ENCODE measurements at regions not wholly inside any gene's neighbourhood (a gene's known extent, or its start where the extent isn't known, plus 50 kb on each side); places are given as distances from the start of the nearest gene placed in this dataset.

- no peak for DNase-seq (ENCODE audit: low spot score)
These were observed 321.9 kb downstream of the ZSWIM6 start for GRCh38 chr5:61653807-61654580.

GRCh38 chr5:61654876-61655275 is 322.8 kb downstream of the ZSWIM6 start:
- DNase-seq (ENCODE audit: low spot score): no peak

GRCh38 chr5:61657010-61657409 is 325.0 kb downstream of the ZSWIM6 start:
- no peak for DNase-seq (ENCODE audit: low spot score)

- no peak for DNase-seq (ENCODE audit: low spot score)
These were observed 325.6 kb downstream of the ZSWIM6 start for GRCh38 chr5:61657686-61658085.

DNA sequence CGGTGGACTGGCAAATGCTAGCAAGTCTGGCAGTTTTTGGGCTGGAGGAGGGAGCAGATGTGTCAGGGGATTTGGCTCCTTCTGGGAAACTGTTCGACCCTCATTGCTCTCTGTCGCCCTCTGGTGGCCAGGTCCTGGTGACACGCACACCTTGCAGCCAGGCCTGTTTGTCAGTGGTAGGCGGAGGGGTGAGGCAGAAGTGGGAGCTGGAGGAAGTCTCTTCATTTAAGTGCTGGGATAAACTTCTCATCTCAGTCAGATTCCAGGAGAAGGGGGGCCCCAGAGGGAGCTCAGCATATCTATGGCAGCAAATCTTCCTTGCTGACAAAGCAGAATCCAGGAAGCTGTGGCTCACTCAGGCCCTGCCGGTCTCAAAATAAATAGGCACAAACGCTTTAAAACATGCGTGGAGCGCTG is 326.5 kb downstream of the ZSWIM6 start:
- DNase-seq (ENCODE audit: low spot score): peak; percentile 66

DNA sequence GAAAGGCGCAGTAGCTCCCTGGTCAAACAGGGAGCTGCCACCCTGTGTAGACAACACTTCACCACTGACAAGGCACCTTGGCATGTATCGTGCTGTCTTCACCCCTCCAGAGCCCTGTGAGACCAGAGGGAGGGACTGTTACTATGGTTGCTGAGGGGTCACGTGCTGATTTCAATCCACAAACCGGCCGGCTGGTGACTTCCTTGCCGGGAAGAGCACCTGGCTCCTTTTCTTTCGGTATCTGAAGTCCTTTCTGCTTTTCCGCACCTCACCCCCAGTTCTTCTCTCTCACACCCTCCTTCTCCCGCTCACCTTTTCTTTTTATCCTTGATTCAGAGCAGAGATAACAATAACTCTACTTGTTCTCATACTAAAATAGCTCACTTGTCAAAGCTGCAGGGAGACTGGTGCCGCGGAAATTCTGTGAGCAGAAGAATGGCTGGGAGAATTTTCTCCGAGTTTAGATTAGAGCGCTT is 327.2 kb downstream of the ZSWIM6 start:
- DNase-seq (ENCODE audit: low spot score): no peak

DNA sequence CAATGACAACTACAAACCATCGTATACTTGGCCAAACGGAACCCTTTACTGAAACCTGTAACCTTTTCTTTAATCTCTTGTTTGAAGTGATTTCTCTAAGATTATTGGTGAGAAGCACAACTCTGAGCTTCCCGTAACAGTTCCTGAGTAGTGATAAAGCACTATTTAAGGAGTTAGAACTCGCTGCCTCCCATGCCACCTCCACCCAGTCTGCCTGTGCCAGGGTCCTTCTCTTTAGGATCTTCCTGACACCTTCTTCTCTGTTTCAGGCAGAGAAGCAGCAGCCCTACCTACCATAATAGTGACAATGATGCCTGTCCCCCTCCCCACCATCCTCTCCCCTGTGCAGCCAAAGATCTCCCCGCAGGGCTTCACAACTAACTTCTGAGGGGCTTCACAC is 330.6 kb downstream of the ZSWIM6 start:
- no peak for DNase-seq (ENCODE audit: low spot score)

DNA sequence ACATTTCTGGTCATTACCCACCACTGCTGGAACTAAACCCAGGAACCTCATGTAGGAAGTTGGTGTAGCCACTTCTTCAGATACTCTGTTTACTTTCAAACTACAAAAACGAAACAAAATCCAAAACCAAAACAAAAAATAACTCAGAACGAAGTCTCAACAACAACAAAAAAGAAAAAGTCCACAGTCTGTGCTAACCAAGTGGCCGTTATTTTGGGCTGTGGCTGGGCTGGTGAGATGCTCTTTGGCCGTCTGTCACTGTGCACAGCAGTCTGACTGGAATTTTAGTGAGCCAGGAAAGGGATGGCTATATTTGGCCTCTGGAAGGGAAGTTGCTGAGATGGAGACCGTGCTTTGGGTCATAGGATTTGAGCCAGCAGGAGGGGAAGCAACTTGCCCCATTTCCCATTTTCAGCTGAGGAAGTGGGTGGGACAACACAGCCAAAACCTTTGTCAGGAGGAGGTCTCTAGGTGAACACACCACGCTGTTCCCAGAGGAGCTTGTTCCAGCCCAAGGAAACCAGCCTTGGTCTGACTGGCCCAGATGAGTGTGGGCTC is 334.1 kb downstream of the ZSWIM6 start:
- DNase-seq (ENCODE audit: low spot score): no peak

DNA sequence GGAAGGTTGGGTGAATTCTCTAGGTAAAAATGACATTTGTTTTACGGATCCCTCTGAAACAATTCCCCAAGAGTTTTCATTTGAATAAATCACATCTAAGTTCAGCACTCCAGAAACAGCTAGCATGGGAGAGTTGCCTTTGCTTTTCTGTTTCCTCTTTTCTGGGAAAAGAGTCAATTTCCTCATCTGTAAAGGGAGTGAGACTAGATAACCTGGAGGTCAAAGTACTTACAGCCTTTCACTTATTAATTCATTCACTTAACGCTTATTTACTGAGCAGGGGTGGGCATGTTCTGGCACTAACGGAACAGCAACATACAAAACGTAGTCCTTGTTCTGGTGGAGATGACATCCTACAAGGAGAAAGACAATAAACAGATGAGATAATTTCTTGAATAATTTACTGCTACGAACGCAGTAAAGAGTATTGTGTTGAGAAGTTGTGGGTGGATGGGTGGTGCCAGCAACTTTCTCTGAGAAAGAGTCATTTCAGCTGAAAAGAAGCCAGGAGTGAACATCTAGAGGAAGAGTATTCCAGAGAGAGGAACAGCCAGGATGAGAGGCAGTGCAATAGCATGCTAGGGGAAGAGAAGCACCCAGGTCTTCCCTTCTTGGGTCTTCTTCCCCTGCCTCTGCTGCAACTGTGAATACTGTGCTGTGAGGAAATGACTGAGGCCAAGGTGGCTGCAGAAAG is 335.6 kb downstream of the ZSWIM6 start:
- DNase-seq (ENCODE audit: low spot score): no peak

GRCh38 chr5:61669531-61669930 is 337.5 kb downstream of the ZSWIM6 start:
- no peak for DNase-seq (ENCODE audit: low spot score)

DNA sequence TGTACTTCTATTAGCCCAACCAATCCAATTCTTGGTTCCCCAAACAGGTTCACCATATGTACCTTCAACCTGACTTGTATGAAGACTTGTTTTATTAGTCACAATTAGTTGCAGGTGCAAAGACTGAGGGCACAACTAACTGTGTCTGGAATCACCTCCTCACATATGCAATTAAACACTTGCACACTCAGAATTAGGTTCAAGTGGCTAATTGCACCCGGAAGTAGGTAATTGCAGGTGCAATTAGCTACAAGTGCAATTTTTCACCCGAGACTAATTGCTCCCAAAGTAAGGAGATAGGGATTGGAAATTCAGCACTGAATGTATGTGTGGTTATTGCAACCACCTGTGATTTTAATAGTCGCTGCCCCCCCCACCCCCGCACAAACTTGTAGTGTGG is 338.9 kb downstream of the ZSWIM6 start:
- DNase-seq (ENCODE audit: low spot score): no peak

GRCh38 chr5:61673007-61673735 is 341.1 kb downstream of the ZSWIM6 start:
- peak; percentile 6 for DNase-seq (ENCODE audit: low spot score)

DNA sequence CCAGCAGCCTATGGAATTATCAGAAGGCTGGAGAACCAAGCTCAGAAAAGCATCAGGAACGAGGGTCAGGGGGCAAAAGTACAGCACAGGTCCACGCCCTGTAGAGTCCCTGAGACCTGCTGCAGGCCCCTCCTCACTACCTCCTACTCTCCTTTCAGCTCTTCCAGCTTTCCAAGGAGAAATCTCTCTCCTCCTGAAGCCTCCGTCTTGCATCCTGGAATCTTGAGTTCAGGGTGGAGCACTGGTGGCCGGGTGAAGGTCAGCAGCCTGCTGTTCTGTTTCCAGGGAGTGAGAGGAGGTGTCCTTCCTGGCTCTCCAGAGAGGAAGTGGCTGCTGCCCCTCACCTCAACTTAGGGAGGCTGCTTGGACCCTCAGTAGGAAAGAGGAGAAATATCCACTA is 342.3 kb downstream of the ZSWIM6 start:
- no peak for DNase-seq (ENCODE audit: low spot score)

DNA sequence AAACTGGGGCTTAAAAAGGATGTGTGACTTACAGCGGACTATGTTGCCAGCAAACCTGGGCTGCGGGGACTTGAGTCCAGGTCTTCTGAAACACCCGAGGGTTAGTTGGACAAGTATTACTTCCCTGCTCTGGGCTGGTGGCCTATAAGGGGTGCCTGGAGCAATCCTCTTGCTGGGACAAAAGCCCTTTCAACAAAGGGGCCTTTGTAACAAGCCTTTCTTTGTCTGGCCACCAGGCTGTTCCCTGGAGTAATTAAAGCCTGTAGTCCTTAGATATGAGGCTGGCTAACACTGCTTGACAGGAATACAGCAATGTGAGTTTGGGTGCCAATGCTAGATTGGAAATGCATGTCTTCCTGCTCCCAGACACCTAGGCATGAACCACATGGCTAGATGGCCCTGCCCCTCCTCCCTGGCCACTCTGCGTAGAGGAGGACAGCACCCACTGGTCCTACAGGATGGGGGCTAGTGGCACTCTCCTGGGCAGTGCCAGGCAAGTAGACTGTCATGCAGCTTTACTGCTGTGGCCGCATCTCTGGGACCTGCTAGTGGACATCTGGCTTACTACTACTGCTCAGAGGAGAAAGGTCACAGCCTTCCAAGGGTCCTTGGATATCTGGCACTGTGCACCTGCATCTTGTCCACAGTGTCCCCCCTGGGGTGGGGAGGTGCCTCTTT is 343.1 kb downstream of the ZSWIM6 start:
- no peak for DNase-seq (ENCODE audit: low spot score)

DNA sequence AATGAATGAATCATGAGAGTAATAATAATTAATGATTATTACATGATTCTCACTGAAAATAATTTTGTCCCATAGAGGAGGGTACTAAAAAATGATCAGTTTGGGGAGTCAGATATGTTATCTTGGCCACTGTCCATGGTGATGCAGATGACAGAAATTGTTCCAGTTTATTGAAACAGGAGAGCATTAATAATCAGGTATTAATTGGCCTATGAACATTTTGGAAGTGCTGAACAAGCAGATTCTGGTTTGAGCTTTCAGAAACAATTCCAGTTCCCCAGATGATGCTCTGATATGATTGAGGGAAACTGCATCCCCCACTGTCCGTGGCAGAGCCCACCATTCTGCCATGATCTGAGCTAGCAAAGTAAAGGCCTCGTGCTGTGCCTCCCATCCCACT is 345.2 kb downstream of the ZSWIM6 start:
- no peak for DNase-seq (ENCODE audit: low spot score)

DNA sequence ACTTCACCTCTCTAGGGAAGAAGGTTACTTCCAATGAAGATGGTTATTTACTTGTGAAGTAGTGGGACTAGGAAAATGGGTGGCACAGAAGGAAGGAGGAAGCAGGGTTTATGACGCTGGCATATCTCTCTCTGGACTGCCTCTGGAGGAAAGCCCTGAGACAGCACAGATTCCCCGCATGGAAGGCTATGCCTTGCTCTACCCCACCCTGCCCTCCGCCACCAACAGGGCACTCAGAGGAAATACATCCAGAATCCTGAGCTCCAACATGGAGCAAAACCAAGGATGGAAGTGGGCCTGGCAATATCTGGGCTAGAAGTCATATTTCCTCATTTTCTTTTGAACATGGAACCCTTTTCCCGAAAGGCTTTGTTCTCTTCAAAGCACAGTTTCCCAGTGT is 346.9 kb downstream of the ZSWIM6 start:
- no peak for DNase-seq (ENCODE audit: low spot score)

DNA sequence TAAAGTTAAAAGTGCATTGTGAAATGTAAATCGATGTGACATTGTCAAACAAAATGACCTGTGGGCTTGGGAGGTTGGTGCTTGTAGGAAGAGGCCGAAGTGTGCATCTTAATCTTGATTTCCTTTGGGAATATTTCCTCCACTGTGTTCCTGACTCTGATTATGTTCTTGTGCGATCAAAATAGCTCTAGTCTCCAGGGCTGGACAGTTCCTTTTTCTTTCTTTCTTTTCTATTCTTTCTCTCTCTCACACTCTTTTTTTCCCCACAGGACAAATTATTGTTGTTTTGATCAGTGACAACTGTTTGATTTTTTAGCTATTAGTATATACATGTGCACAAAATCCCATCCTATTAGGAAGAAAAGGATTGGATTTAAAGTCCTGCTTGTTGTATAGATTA is 347.5 kb downstream of the ZSWIM6 start:
- DNase-seq (ENCODE audit: low spot score): no peak

GRCh38 chr5:61680247-61680646 is 348.2 kb downstream of the ZSWIM6 start:
- DNase-seq (ENCODE audit: low spot score): no peak

GRCh38 chr5:61683148-61683547 is 351.1 kb downstream of the ZSWIM6 start:
- DNase-seq (ENCODE audit: low spot score): no peak

DNA sequence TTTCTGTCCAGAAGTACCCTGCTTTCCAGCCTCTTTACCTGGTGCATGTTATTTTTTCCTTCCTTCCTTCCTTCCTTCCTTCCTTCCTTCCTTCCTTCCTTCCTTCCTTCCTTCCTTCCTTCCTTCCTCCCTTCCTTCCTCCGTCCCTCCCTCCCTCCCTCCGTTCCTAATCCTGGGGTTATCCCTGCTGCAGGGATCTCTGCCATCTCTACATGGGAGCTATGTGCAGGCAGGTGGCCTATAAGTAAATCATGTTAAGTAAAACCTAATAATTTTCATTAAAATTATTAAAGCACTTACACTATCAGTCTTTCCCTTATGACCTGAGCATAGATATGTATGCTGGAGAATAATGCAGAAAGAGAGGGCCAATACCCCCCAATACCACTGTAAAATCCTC is 351.9 kb downstream of the ZSWIM6 start:
- no peak for DNase-seq (ENCODE audit: low spot score)

GRCh38 chr5:61686491-61687257 is 354.6 kb downstream of the ZSWIM6 start:
- DNase-seq (ENCODE audit: low spot score): no peak
